CD4-positive, alpha-beta T cell treated with Interleukin-2 at 100 ng/mL for 4 hours (primary cell): ENCODE measurements at regions not wholly inside any gene's neighbourhood (a gene's known extent, or its start where the extent isn't known, plus 50 kb on each side); places are given as distances from the start of the nearest gene placed in this dataset.
"Not testable (repeated sequence)": the region's sequence is repeated elsewhere in the genome, so short reads cannot be mapped to it uniquely, and the experiment has no call there.

ENCODE experiments used
- DNase-seq: peaks from one replicate; pipeline ENCODE4 v3.0.0-alpha.2; 2020; ENCODE audit warnings: low spot score

DNA sequence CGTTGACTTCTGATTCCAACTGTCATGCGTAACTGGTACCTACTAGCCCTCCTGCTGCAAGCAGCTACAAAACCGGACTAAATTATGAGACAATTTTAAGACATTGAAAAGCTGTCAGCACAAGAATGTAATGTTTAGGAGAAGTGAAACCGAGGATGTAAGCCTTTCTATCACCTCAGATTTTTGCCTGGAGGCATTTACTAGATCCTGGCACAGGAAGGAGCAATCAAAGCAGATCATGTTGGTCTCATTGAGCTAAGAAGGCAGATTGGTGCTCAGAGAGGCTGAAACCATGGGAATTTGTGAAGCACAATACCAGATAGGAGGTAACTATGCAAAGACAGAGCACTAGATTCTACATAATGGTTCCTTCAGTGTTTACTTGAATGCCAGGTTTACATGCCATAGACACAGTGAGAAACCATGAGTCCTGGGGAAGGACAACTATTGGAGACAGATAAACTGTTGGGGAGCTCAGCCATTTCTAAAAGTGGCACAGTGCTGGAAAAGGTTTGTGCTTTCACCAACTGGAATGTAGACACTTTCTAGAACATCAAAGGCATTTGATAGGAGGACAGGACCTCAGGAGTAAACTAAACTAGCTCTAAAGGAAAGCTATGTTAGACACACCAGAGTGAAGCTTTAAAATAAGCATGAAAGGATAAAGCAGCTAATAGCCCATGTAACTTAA lies 179.4 kb downstream of the LYPLAL1 start:
- DNase-seq = no peak

DNA sequence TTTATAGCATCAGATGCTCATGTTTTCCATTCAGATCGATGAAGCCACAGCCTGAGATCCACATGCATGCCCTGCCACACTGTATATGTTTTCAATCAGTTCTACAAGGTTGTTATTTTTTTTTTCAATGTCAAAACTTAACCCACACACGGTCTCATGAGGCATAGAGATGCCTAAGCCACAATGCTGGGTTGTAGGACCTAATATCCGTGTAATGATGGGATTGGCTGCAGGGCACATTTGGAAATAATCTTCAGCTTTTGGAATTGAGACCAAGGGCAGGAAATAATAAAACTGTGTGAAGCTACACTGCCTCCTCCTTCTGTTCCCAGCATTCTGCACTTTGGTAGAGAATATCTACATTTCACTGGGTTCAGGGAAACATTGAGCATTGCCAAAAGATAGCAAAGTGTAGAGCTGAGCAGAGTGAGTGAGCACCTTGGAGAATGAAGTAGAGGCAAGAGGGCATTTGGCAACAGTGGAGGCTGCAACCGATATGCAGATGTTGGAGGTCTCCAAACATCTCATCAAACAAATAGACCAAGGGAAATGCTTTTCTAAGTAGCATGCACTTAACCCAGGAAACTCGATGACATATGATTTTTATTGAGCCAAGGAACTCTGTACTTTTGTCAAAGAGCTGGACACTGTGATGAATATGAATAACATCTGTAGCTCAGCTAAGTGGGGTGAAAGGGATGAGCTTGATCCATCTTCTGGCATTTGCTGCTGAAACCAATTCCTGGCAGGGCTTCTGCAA lies 176.7 kb downstream of the LYPLAL1 start:
- no peak for DNase-seq

DNA sequence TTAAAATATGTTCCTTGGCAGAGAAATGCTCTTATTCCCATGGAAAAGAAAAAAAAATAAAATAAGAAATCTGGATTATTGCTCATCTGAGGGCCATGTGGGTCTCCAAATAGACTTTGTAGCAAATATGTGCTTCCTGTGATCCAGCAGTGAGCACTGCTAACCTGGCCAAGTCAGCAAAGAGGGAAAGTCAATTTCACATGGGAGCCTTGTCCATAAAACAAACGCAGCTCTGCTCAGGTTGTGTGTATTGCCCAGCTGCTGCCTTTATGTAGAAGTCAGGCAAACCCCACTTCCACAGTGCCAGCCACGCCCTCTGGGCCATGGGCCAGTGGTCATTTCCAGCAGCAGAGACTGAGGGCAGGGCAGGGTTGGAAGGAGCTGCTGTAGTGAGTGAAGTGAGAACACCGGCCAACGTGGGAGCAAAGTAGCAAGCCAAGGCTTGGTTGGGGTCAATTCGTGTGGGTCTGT lies 174.3 kb downstream of the LYPLAL1 start:
- DNase-seq = no peak

DNA sequence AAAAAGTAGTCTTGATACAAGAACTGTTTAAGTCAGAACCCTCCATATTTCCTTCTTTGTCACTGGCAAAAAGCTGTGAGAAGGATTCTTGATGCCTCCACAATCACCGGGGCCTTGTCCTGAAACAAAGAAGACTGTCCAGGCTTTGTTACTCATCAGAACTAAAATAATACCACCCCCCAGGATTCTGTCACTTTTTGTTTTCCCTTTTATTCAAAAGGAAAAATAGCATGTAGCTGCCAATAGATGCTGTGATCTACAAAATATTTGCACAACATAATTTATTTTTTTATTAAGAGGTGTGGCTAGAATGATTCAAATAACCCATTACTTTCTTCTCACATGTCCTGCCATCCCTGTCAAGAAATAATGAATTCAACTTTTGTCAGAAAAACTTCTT lies 173.7 kb downstream of the LYPLAL1 start:
- DNase-seq = no peak

DNA sequence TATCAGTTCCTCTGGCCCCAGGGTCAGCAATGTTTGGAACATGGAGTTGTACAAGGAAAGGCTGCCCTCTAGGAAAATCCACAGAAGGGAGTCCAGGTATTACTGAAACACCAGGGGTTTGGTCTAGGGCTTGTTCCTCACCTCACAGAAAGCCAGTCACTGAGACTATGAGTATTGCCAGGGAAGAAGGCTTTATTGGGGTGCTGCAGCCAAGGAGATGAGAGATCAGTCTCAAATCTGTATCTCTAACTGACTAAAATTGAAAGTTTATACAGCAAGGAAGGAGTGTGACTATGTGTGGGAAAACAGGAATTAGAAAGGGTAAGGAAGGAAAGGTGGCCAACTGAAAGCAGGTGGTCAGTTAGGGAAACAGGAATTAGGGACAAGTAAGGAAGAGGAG lies 172.3 kb downstream of the LYPLAL1 start:
- DNase-seq = no peak

DNA sequence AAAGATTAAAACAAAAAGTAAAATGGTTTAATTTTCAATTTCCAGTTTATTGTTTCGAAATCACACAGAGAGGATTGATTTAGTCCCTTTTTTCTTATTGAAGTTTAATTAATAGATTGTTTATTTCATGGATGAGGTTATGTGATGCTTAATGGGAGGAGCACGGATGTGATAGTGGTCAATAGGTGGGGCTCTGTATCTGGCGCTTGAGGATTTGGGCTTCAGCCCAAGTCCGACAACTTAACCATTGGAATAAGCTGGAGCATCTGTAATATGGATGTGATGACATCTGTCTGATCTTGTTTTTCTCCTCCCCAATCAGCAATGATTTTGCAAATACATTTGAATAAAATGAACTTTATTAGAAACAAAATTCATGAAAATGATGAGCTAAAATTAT lies 169.2 kb downstream of the LYPLAL1 start:
- no peak for DNase-seq

DNA sequence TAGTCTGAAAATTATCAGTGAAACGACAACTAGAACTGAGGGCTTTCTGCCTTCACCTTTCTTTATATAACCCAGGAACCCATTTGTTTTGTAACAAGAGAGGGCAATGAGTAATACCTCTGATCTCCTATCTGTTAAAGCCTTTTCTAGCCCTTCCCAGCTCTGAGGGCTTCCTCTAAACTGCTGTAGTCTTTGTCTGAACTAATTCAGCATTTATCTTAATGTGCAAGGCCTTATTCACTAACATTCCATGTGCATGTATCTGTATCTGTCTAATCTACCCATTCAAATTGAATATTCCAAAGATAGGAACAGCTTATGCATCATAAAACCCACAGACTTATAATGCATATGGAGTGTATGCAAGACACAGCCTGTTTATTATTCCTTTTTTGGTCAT lies 167.1 kb downstream of the LYPLAL1 start:
- no peak for DNase-seq

DNA sequence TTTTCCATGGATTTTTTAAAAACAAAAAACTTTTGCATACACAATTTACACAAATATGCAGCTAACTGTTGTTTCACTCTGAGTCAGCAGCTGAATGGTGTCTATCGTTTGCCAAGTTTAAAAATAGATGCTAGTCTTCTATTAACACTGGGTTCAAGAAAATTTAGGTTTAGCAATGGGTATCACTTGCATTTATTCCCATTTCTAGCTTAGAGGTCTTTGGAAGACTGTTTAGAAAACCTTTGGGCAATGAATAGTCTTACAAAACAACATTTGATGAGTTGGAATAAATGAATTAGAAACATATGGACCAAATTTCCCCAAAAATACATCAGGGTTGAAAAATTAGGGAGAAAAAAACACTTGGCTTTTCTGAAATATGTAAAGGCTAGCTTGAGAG lies 165.8 kb downstream of the LYPLAL1 start:
- no peak for DNase-seq

DNA sequence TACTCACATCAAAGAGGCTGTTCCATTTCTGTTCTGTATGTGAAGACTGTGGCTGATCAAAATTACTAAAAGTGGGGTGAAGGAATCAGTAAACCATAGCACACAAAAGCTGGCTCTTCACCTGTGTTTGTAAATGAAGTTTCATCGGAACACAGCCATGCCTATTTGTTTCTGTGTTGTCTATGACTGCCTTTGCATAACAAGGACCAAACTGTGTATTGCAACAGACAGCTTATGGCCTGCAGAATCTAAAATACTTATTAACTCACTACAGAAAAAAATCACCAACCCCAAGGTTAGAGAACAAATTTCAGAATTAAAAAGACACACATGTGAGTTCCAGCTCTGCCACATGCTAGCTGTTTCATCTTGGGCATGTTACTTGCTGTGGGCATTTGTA lies 163.9 kb downstream of the LYPLAL1 start:
- DNase-seq = no peak

DNA sequence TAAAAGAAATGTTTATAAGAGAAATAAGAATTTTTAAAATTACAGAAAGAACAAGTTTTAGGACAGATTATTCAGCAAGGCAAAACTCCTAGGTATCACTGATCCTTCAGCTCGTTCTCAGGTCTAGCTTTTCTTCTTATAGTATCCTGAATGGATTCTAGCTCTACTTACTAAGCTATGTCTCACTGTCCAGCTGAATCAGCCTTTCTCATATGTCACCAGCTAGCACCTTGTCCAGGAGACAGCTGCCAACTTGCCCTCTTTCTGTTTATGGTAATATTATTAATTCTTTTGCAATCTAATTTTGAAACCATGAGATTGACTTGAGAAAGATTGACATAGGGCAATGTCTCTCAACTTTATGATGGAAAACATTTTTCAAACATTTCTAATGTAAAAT lies 159.9 kb downstream of the LYPLAL1 start:
- DNase-seq = no peak

DNA sequence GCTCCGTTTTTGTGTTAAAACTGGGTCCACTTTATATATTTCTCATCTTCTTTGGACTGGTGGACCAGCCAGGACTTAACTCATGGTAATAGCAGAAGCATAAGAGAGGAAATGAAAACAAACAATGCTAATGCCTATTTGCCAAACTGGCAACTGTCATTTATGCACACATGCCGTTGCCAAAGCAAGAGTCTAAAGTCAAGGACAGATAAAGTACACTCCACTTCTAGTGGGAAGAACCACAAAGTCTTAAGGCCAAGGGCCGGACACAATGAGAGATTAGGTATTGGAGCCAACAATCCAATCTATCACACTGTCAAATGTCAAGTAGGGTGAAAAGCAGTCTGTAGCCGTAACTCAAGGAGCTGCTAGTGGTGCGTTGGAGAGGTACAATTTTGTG lies 157.7 kb downstream of the LYPLAL1 start:
- no peak for DNase-seq

DNA sequence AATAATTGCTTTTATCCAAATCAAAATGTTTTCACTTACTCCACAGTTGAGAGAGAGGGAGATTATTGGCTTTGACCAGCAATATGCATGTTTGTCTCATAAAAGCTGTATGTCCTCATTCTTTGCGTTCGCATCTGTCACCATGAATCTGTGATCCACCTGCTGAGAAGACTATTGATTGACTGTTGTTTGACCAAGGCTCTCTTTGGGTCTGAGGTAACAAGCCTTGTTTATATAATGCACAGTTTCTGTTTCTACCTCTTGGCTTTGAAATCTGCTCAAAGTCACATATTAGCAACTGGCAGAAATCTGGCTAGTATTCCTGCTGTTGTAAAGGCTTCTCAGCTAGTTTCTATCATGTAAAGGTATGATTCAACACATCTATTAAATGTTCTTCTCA lies 157.0 kb downstream of the LYPLAL1 start:
- no peak for DNase-seq

DNA sequence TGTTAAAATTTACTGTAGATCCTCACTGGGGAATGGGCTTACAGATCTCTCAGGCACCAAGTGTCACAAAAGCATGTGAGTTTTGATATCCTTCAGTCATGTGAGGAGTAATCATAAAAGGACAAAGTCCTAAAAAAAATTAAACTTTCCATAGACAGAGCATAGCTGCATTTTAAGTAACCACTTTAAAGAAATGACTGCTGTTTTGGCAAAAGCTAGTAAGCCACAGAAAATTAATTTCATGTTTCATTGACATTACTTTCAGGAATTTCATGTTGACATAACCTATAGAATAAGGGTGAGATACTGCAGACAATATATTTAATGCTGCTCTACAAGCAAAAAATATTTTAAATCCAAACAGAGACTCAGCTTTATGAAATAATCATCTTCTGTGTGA lies 156.3 kb downstream of the LYPLAL1 start:
- DNase-seq = no peak

DNA sequence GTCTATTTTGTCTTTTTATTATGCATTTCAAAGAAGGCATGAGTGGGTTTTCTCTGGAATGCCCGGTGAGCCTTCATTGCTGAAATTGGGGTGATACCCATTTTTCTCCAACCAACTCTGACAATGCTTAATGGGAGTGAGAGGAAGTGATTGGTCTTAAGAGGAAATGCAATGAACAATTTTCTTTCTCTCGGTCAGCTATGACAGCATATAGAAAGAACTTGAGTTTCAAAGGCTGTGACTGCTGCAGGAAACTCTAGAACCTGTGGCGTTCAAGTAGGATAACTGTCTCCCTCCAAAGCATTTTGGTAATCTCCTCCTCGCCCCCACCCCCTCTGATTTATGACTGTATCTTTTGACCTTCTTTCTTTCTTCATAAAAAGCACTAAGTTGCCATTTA lies 155.9 kb downstream of the LYPLAL1 start:
- DNase-seq = no peak

DNA sequence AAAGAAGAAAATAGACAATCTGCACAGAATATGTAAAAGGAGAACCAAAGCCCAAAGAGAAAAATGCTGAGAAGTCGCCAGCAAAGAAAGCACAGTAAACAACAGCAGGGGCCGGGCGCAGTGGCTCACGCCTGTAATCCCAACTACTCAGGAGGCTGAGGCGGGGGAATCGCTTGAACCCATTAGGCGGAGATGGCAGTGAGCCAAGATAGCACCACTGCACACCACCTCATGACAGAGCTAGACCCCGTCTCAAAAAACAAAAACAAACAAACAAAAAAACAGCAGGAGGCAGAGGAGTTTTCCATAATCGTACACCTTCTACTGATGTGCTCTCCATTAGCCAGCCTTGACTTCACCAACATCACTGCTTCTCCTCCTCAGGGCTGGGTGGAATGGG lies 153.2 kb downstream of the LYPLAL1 start:
- no peak for DNase-seq

DNA sequence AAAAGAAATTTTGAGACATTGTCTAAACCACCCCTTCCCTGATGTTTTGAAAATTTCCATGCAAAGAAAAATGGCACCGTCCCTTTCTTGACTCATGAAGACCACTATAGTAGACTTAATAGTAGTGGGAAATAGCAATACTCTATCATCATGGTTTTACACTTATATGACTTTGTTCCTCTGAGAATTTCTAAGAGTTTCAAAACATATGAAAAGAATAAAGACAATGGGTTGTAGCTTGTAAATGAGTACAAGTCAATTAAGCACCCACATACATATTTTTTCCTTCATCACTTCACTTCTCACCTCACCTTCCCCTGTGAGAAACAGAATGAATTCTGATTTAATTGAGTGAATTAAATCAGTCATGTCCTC lies 151.7 kb downstream of the LYPLAL1 start:
- no peak for DNase-seq

DNA sequence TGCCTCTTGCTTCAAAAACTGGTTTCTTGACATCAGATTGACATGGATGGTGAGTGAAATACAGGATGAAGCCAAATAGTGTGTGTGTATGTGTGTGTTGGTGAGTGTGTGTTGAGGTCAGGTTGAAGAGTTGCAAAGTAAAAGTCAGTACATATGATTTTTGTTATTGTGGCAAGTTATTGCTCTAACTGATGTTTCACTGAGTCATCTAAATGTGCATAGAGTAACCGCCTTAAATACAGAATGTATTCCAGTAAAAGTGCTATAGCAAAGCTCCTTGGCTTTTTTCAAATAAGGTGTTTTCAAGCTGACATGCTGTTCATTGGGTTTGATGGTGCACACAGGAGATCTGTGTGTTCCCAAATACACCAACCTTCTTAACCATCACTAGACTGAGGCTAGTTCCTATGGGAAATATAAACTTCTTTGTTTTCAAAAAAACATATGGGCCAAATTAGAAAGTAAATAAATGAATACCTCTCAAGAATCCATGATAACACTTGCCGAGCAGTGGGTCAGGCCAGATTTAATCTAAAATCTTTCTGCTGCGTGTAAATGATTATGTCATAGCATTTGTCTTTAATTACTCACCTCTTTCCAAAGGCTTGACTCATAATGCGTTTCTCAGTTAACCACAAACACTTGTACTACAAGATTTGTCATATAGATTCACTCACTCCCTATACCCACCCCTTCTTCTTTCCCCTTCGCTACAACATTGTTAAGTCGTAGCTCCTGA lies 151.1 kb downstream of the LYPLAL1 start:
- DNase-seq = no peak

DNA sequence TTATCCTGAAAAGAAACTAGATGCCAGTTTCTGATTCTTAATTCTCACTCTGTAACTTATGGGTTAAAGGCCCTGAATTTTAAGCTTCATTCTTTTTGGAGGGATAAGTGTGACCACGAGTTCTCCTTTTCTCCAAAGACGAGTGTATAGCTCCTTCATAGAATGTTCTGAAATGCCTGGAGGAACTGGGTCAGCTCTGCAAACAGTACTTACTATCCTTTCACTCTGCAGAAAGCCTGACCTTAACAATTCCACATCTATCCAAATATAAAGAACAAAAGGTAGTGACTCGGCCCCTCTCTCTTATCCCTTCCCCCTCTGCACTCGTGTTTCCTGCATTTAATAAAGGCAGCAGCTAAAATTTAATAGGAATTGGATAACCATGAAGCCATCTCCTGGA lies 150.5 kb downstream of the LYPLAL1 start:
- DNase-seq = no peak

DNA sequence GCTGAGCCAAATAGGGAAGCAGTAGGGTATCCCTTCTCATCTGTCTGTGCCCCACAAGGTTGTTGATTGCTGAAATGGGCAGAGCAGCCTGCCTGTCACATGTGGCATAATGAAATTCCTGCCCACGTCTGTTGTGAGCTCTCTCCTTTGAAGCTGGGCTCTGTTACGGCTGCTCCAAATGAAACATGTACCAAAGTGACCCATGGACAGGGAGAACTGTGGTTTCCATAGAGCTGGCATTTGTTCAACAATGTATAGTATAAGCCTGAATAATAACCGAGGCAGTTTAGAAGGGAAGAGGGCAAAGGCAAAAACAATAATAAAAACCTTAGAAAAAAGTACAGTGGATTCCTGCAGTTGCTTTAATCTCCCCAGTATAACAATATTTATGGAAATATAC lies 149.7 kb downstream of the LYPLAL1 start:
- no peak for DNase-seq

DNA sequence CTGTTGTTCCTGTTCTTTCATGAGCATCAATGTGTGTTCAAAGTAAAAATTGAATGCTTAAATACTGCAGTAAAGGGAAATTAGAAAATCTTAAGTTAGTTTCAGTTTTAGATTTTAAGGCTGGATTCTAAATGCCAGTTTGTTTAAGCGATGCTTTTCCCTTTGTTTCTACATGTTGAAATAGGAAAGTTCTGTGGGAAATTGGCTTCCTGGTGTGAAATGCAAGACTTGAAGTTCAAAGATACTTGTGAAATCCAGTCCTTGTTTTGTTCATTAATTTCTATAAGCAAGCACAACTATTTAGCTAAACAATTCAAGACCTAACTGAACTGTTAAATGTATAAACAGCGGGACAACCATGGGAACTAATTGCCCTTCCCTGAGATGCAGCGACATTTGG lies 149.1 kb downstream of the LYPLAL1 start:
- DNase-seq = no peak

DNA sequence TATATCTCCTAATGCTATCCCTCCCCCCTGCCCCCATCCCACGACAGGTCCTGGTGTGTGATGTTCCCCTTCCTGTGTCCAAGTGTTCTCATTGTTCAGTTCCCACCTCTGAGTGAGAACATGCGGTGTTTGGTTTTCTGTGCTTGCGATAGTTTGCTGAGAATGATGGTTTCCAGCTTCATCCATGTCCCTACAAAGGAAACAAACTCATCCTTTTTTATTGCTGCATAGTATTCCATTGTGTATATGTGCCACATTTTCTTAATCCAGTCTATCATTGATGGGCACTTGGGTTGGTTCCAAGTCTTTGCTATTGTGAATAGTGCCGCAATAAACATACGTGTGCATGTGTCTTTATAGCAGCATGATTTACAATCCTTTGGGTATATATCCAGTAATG lies 146.9 kb downstream of the LYPLAL1 start:
- not testable (repeated sequence) for DNase-seq

DNA sequence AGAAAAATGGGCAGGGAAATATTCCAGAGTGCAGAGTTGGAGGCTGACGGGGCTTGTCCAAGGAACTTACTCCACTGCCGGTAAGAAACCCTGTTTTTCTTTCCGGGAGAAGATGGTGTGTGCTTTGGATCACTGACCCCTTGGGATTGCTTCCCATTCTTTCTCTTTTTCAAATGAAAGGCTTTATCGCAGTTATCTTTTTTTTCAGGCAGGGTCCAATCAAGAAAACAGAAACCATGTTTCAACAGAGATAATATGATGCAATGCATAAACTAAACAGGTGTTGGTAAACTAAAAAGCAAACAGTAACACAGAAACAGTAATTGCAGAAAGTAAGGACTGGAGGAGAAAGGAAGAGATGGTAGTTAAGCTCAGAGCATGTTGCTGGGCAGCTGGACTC lies 145.1 kb downstream of the LYPLAL1 start:
- no peak for DNase-seq

DNA sequence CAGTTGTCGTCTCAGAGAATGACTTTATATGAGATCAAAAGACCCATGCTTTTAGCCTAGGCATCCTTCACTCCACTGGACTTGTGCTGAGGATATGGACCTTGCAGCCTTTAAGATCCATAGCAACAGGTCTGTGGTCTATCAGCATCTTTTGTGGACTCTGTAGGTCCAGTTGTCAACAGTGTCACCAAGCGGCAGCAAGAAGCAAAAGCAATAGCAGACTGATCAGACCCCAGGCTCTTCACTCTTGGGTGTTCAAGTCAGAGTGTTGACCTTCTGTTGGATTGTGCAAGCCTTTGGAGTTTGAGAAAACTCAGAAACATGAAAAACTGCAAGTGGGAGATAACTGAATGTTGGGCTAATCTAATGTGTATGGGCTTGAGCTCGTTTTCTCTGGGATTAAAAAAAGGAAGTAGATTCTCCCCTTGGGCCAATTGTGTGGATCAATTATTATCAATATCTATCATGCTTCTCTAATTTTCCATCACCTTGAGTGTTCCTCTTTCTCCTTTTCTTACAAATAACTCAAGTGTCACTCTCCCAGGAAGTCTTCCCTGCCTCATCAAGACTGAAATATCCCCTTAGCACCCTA lies 144.2 kb downstream of the LYPLAL1 start:
- DNase-seq = no peak
